Fibroblast of skin of back (primary cell): ENCODE measurements at regions not wholly inside any gene's neighbourhood (a gene's known extent, or its start where the extent isn't known, plus 50 kb on each side); places are given as distances from the start of the nearest gene placed in this dataset.

ENCODE experiments used
- DNase-seq: peaks from one replicate; pipeline ENCODE4 v3.0.0-alpha.2; 2013

- DNase-seq: no peak
Measured at GRCh38 chr14:41403360-41403759, 203.3 kb upstream of the LRFN5 start.

- no peak for DNase-seq
Measured at GRCh38 chr14:41397926-41398325, 208.8 kb upstream of the LRFN5 start.

- no peak for DNase-seq
Measured at GRCh38 chr14:41393512-41393911, 213.2 kb upstream of the LRFN5 start.

GRCh38 chr14:41392226-41392625 is 214.4 kb upstream of the LRFN5 start:
- no peak for DNase-seq

- no peak for DNase-seq
Measured at GRCh38 chr14:41389355-41389754, 217.3 kb upstream of the LRFN5 start.

GRCh38 chr14:41385797-41386196 is 220.9 kb upstream of the LRFN5 start:
- no peak for DNase-seq

GRCh38 chr14:41380017-41380416 is 226.7 kb upstream of the LRFN5 start:
- DNase-seq: no peak

- no peak for DNase-seq
Measured at GRCh38 chr14:41378526-41378925, 228.2 kb upstream of the LRFN5 start.

- DNase-seq: no peak
Measured at GRCh38 chr14:41377932-41378331, 228.7 kb upstream of the LRFN5 start.

GRCh38 chr14:41374092-41374491 is 232.6 kb upstream of the LRFN5 start:
- no peak for DNase-seq

GRCh38 chr14:41362139-41362538 is 244.5 kb upstream of the LRFN5 start:
- DNase-seq: no peak

- DNase-seq: no peak
Measured at GRCh38 chr14:41360126-41360525, 246.6 kb upstream of the LRFN5 start.

GRCh38 chr14:41355866-41356265 is 250.8 kb upstream of the LRFN5 start:
- no peak for DNase-seq

GRCh38 chr14:41350476-41350875 is 256.2 kb upstream of the LRFN5 start:
- DNase-seq: no peak

GRCh38 chr14:41349289-41349910 is 257.3 kb upstream of the LRFN5 start:
- no peak for DNase-seq

- no peak for DNase-seq
Measured at GRCh38 chr14:41343857-41344256, 262.8 kb upstream of the LRFN5 start.

- no peak for DNase-seq
Measured at GRCh38 chr14:41313196-41313595, 293.5 kb upstream of the LRFN5 start.

GRCh38 chr14:41303506-41303905 is 303.2 kb upstream of the LRFN5 start:
- no peak for DNase-seq

- DNase-seq: no peak
Measured at GRCh38 chr14:41302776-41303175, 303.9 kb upstream of the LRFN5 start.

- DNase-seq: no peak
Measured at GRCh38 chr14:41299924-41300323, 306.8 kb upstream of the LRFN5 start.

GRCh38 chr14:41298328-41298690 is 308.4 kb upstream of the LRFN5 start:
- DNase-seq: no peak

GRCh38 chr14:41297576-41298327 is 308.9 kb upstream of the LRFN5 start:
- DNase-seq: no peak

GRCh38 chr14:41295734-41296133 is 310.9 kb upstream of the LRFN5 start:
- no peak for DNase-seq

- no peak for DNase-seq
Measured at GRCh38 chr14:41289025-41289424, 317.7 kb upstream of the LRFN5 start.
